ENCODE measurements at regions not wholly inside any gene's neighbourhood (a gene's known extent, or its start where the extent isn't known, plus 50 kb on each side); places are given as distances from the start of the nearest gene placed in this dataset.
A peak's percentile ranks its signal among the peaks of the same experiment; 100 is the strongest.

- H3K4me1 Mint-ChIP-seq, result peaks cover 57 to 86% of the 10 kb centered on the region in 2 donors
- peak overlapping the region; percentile 29 to 51 for H3K4me3 Mint-ChIP-seq
- H3K27me3 Mint-ChIP-seq, result peaks cover 0 to 11% of the 10 kb centered on the region in 2 donors
- peak overlapping the region; percentile 66 for H3K27ac Mint-ChIP-seq
- peaks cover 6 to 7% of the 10 kb centered on the region in 2 donors for H3K9me3 Mint-ChIP-seq
- DNase-seq (no peak), ATAC-seq (replicated peaks) (no peak)
- H3K36me3 Mint-ChIP-seq, result peaks cover 8 to 17% of the 10 kb centered on the region in 2 donors
These were observed 1336.8 kb downstream of the TBC1D22A start for GRCh38 chr22:48099251-48099650.

DNA sequence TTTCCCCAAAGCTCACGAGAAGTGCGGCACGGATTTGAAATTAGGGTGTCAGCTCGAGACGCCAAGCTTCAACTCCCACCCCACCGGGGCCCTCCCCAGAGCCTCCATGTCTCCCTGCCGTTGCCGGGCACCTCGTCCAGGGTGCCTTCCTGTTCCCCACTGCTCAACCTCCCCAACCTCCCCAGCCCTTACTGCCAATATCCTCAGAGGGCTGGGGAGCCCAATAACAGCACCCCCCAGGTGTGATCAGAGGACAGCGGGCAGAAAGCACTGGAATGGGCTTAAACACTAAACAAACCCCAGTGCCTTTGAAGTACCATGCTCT lies 1336.4 kb downstream of the TBC1D22A start:
- Mint-ChIP-seq H3K27ac (peak overlapping the region; percentile 66), H3K4me1 (peaks cover 59 to 89% of the 10 kb centered on the region in 2 donors), H3K36me3 (peaks cover 5 to 16% of the 10 kb centered on the region in 2 donors), H3K4me3 (peak overlapping the region; percentile 29 to 51), H3K27me3 (peaks cover 0 to 7% of the 10 kb centered on the region in 2 donors), H3K9me3 (peaks cover 6 to 7% of the 10 kb centered on the region in 2 donors)
- ATAC-seq (replicated peaks), result peak; percentile 10 to 20
- DNase-seq, result no peak

DNA sequence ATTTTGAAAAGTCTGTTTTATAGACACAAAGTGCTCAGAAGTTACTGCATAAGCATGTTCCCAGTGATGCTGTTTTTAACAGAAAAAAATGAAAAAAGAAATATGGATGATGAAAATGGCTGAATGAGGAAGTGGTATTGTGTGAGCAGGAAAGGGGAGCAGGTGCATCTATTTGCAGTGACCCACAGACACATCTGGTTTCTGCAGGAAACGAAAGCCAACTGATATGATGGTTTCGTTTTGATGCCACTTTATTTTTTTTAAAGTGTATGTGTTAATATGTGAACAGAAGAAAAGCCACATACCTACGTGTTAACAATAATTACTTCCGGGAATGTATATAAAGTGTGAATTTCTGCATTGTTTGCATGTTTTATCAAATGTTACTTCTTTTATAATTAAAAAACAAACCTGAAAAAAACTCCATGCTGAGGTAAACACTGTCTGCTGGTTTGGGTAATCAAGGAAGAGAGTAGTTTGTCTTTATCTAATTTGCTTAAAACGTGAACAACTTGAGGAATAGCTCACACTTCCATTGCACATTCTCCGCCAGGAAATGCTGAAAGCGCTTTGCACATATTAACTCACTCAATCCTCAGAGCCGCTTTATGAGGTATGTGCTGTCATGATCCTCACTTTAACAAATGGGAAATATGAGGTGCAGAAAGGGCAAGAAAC lies 1335.9 kb downstream of the TBC1D22A start:
- Mint-ChIP-seq H3K4me1 (peaks cover 61 to 93% of the 10 kb centered on the region in 2 donors), H3K36me3 (peaks cover 5 to 15% of the 10 kb centered on the region in 2 donors), H3K4me3 (peak overlapping the region in 1 of 2 donors; percentile 51), H3K27ac (peak overlapping the region; percentile 66), H3K9me3 (peaks cover 6 to 7% of the 10 kb centered on the region in 2 donors), H3K27me3 (peaks cover 0 to 5% of the 10 kb centered on the region in 2 donors)
- peak; percentile 58 for DNase-seq
- ATAC-seq (replicated peaks), result peak; percentile 94 to 97

DNA sequence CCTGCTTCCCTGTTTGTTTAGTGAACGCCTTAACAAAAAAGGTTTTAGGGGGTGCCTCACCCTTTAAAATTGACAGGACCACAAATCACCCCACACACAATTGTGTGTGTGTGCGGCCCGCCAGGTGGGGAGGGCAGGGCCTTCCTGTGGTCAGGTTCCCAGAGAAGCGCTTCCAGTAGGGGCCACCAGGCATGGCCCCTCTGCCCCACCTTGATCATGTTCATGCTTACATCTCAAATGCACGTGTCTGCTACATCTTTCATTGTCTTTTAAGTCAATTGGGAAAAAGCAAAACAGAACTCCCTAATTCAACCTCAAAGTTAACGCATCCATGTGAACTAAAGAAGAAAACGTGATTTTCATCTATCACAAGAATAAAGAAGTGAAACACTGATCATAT lies 1335.3 kb downstream of the TBC1D22A start:
- Mint-ChIP-seq H3K27me3 (no peaks in the 10 kb centered on the region), H3K4me1 (peaks cover 60 to 91% of the 10 kb centered on the region in 2 donors), H3K36me3 (peaks cover 3 to 12% of the 10 kb centered on the region in 2 donors), H3K9me3 (peaks cover 5 to 6% of the 10 kb centered on the region in 2 donors), H3K27ac (peak overlapping the region; percentile 38), H3K4me3 (peak overlapping the region in 1 of 2 donors; percentile 51)
- DNase-seq, result no peak
- ATAC-seq (replicated peaks), result peak; percentile 30 to 47

DNA sequence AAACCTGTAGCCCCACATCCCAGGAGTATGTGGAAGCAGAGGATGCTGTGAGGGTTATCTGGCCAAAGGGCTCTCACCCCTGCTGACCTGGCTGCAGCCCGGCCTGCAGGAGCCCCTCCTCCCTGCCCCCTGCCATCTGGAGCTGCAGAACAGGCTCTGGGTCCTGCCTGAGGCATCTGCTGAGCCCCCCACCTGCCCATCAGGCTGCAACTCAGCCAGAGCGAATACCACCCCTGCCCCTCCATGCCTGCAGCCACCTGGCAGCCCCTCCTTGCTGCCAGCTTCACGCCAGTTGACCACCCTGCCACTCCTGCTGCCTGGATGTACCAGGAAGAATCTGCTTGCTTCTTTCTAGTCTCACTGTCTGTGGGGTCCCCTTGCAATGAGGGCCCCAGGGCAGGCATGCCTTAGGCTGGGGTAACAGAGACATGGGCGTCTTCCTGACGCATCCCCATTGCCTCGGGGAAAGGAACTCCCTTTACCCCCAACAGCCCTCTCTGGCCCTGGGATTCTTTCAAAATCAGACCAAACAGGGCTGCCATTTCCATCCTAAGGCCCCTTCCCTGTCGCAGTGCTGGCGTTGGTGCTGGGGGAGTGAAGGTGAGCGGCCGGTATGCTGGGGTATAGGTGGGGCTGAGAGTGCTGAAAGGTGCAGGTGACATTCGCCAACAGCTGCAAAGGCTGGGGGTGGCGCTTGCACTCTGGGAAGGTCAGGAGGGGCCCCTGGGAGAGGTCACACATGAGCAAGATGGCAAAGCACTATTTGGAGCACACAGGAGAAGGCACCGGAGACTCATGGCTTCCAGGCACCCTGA lies 1334.6 kb downstream of the TBC1D22A start:
- H3K4me1 Mint-ChIP-seq, result peaks cover 60 to 87% of the 10 kb centered on the region in 2 donors
- peak overlapping the region in 1 of 2 donors; percentile 55 for H3K4me3 Mint-ChIP-seq
- no peaks in the 10 kb centered on the region for H3K27me3 Mint-ChIP-seq
- peaks cover 1 to 3% of the 10 kb centered on the region in 2 donors for H3K9me3 Mint-ChIP-seq
- peaks cover 1 to 8% of the 10 kb centered on the region in 2 donors for H3K36me3 Mint-ChIP-seq
- ATAC-seq (replicated peaks) (no peak), DNase-seq (no peak)
- peak overlapping the region; percentile 86 for H3K27ac Mint-ChIP-seq

- DNase-seq (no peak), ATAC-seq (replicated peaks) (no peak)
- H3K27me3 Mint-ChIP-seq, result no peaks in the 10 kb centered on the region
- peaks cover 1 to 6% of the 10 kb centered on the region in 2 donors for H3K36me3 Mint-ChIP-seq
- H3K27ac Mint-ChIP-seq, result no peak overlapping the region
- no peaks in the 10 kb centered on the region for H3K9me3 Mint-ChIP-seq
- H3K4me1 Mint-ChIP-seq, result peaks cover 64 to 90% of the 10 kb centered on the region in 2 donors
- no peak overlapping the region for H3K4me3 Mint-ChIP-seq
These were observed 1334.0 kb downstream of the TBC1D22A start for GRCh38 chr22:48096411-48096810.

GRCh38 chr22:48093981-48094380 lies 1331.5 kb downstream of the TBC1D22A start:
- ATAC-seq (replicated peaks) (no peak), DNase-seq (no peak)
- H3K4me3 Mint-ChIP-seq, result no peak overlapping the region
- peaks cover 56 to 84% of the 10 kb centered on the region in 2 donors for H3K4me1 Mint-ChIP-seq
- H3K27me3 Mint-ChIP-seq, result no peaks in the 10 kb centered on the region
- H3K9me3 Mint-ChIP-seq, result no peaks in the 10 kb centered on the region
- H3K27ac Mint-ChIP-seq, result no peak overlapping the region
- H3K36me3 Mint-ChIP-seq, result no peaks in the 10 kb centered on the region

DNA sequence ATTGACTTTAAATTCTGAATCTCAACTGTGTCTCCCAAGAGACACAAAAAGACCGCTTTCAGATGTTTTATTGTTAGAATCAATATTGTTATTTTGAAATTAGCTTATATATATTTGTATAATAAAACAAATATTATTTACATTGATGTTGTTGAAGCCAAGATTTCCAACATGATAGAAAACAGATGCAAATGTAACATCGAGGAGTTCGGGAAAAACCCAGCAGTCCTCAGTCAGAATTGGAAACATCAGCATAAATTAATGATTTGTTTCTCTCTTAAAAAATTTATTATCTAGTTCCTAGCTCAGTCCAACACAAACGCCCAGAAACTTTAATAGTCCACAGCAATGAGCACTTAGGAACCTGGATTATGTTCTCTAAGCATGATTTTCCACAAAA lies 1330.4 kb downstream of the TBC1D22A start:
- Mint-ChIP-seq H3K27me3 (no peaks in the 10 kb centered on the region), H3K4me1 (peaks cover 47 to 73% of the 10 kb centered on the region in 2 donors), H3K27ac (peak overlapping the region; percentile 25), H3K4me3 (no peak overlapping the region), H3K36me3 (no peaks in the 10 kb centered on the region), H3K9me3 (no peaks in the 10 kb centered on the region)
- no peak for ATAC-seq (replicated peaks)
- no peak for DNase-seq

DNA sequence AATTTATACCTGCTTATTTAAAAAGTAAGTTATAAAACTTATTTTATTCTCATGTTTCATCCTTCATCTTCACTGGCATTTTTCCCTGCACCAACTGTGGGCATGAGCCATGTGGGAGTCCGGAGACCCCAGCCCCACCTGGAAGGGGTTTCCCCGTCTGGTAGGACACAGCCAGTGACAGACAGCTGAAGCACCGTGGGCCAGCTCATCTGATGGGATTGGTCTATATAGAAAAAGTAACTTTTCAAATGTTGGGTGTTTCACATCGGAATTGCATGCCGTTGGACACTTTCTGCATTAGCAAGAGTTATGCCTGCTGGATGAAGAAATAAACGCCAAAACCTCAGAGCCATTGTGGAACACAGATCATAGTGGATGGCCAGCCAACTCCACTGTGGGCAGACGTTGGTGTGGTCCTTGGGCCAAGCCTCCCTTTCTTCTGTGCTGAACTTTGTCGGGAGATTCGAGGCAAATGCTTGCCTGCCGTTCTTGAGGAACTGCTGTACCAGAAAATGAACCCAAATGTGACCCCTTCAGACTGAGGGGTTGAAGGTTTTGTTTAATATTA lies 1329.3 kb downstream of the TBC1D22A start:
- H3K27ac Mint-ChIP-seq, result no peak overlapping the region
- H3K36me3 Mint-ChIP-seq, result no peaks in the 10 kb centered on the region
- no peak overlapping the region for H3K4me3 Mint-ChIP-seq
- no peak for ATAC-seq (replicated peaks)
- H3K27me3 Mint-ChIP-seq, result no peaks in the 10 kb centered on the region
- DNase-seq, result no peak
- peaks cover 37 to 61% of the 10 kb centered on the region in 2 donors for H3K4me1 Mint-ChIP-seq
- H3K9me3 Mint-ChIP-seq, result no peaks in the 10 kb centered on the region

- no peak for DNase-seq
- H3K9me3 Mint-ChIP-seq, result no peaks in the 10 kb centered on the region
- no peaks in the 10 kb centered on the region for H3K27me3 Mint-ChIP-seq
- peaks cover 33 to 56% of the 10 kb centered on the region in 2 donors for H3K4me1 Mint-ChIP-seq
- H3K36me3 Mint-ChIP-seq, result no peaks in the 10 kb centered on the region
- no peak overlapping the region for H3K27ac Mint-ChIP-seq
- no peak for ATAC-seq (replicated peaks)
- H3K4me3 Mint-ChIP-seq, result peak overlapping the region; percentile 41 to 59
These were observed 1328.7 kb downstream of the TBC1D22A start for GRCh38 chr22:48091060-48091650.

- Mint-ChIP-seq H3K27me3 (peaks cover 5% of the 10 kb centered on the region in 2 donors), H3K9me3 (no peaks in the 10 kb centered on the region), H3K36me3 (no peaks in the 10 kb centered on the region), H3K27ac (no peak overlapping the region), H3K4me3 (peak overlapping the region; percentile 43 to 64), H3K4me1 (peaks cover 32 to 56% of the 10 kb centered on the region in 2 donors)
- ATAC-seq (replicated peaks) (peak; percentile 38 to 68), DNase-seq (no peak)
These were observed 1327.9 kb downstream of the TBC1D22A start for GRCh38 chr22:48090332-48090672.

DNA sequence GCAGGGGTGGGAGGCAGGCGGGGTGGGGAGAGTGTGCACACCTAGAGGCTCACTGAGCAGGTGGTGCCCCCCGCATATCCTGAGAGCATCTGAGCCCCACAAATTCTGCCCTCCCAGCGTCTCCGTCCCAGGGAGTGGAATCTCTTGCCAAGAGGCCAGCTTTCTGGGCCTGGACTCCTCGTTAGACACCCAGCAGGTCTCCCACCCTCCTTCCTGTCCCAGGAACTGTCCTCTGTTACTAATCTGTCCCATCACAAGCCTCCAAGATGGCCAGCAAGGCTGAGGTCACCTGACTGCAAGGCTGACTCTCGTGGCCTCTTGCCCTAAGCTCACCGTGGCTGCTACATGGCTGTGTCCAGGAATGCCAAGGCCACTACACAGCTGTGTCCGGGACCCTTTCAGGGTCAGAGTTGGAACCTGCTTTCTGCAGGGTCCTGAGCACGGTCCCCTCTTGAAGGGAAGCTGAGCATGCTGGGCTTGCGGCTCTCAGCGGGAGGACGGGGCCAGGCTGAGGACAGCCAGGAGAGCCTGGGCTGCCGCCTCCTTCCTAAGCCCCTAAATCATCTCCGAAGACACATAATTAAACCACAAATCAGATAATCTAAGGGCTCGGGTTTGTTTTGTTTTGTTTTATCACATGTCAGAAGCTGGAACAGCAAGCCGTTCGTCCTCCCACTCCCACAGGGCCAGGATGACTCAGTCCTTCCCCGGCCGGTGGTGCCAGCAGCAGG lies 1327.3 kb downstream of the TBC1D22A start:
- peak; percentile 77 to 81 for ATAC-seq (replicated peaks)
- H3K9me3 Mint-ChIP-seq, result no peaks in the 10 kb centered on the region
- H3K4me3 Mint-ChIP-seq, result peak overlapping the region in 1 of 2 donors; percentile 64
- no peaks in the 10 kb centered on the region for H3K36me3 Mint-ChIP-seq
- H3K27me3 Mint-ChIP-seq, result peaks cover 6 to 7% of the 10 kb centered on the region in 2 donors
- H3K4me1 Mint-ChIP-seq, result peaks cover 33 to 56% of the 10 kb centered on the region in 2 donors
- DNase-seq, result no peak
- no peak overlapping the region for H3K27ac Mint-ChIP-seq

DNA sequence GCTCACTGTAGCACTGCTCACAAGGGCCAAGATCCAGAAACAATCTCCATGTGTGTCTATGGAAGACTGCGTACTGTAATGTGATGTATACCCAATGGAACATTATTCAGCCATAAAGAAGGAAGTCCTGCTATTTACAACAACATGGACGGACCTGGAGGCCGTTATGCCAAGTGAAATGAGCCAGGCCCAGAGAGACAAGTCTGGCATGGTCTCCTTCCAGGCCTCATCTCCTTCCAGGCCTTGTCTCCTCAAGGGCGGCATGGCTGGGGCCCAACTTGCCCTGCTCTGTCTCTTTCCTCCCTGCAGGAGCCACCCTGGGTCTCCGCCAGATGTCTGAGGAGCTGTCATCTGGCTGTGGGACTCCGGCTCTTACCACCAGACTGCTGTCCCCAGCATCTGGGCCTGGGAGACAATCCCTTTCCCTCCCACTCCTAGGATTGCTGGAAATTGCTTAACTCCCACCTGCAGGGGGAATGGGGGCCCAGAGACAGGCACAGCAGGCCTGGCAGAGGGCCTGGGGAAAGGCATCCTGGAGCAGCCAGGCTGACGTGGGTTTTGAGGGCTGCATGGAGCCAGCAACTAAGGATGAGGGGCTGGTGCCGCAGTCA lies 1326.6 kb downstream of the TBC1D22A start:
- Mint-ChIP-seq H3K4me1 (peaks cover 39 to 58% of the 10 kb centered on the region in 2 donors), H3K27me3 (peaks cover 6 to 7% of the 10 kb centered on the region in 2 donors), H3K4me3 (no peak overlapping the region), H3K36me3 (no peaks in the 10 kb centered on the region), H3K9me3 (no peaks in the 10 kb centered on the region), H3K27ac (no peak overlapping the region)
- ATAC-seq (replicated peaks) (no peak), DNase-seq (no peak)
